GM18868 (cell line): ENCODE measurements at regions not wholly inside any gene's neighbourhood (a gene's known extent, or its start where the extent isn't known, plus 50 kb on each side); places are given as distances from the start of the nearest gene placed in this dataset.

ENCODE experiments used
- ATAC-seq: cut with Tn5 transposase; IDR thresholded peaks from one replicate; pipeline ENCODE4 v1.9.1; 2021; ENCODE audit warnings: mild to moderate bottlenecking, moderate library complexity; ENCODE audit not compliant: unreplicated experiment

GRCh38 chr4:12239897-12240636 lies 811.4 kb upstream of the HS3ST1 start:
- no peak for ATAC-seq

DNA sequence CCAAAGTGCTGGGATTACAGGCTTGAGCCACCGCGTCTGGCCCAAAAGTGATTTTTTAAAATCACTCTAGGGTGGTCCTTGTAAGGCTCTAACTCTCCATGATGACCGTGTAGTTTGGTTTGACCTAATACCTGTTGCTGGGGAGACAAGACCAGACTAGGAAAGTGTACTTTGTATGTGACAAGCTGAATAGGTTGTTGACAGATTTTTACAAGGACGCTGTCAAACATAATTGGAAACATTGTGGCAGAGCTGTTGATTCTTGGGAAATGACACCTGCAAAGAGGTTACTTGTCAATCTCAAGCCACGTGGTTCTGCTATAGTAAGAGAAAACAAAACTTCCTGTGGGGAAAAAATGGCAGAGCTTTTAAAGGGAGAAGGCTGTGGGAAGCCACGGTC lies 802.4 kb upstream of the HS3ST1 start:
- no peak for ATAC-seq

- ATAC-seq: no peak
Measured at GRCh38 chr4:12221031-12221430, 792.3 kb upstream of the HS3ST1 start.

DNA sequence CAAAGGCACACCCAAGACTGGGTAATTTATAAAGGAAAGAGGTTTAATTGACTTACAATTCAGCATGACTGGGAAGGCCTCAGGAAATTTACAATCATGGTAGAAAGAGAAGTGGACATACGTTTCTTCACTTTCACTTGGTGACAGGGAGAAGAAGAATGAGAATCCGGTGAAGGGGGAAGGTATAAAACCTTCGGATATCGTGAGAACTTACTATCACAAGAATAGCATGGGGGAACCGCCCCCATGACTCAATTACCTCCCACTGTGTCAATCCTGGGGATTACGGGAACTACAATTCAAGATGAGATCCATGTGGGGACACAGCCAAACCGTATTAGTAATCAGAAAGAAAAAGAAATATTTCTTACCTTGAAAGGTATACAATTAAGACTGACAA lies 782.9 kb upstream of the HS3ST1 start:
- no peak for ATAC-seq

DNA sequence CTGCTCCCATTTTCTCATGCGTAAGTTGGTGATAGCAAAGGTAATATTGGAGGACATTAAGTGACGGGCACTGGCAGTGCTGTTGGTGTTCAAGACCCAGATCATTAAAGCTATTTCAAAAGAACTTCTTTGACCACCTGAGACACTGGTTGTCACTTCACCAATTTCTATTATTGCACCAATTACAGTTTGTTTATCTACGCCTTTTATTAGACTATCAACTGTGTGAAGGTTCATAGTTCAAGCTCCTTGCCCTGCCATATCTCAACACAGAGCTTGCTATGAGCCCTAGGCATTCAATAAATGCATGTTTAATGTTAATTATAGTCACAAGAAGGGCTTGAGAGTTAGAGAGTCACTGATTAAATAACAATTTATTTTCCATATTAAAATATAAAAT lies 778.7 kb upstream of the HS3ST1 start:
- ATAC-seq: no peak

- ATAC-seq: no peak
Measured at GRCh38 chr4:12206091-12206490, 777.4 kb upstream of the HS3ST1 start.

DNA sequence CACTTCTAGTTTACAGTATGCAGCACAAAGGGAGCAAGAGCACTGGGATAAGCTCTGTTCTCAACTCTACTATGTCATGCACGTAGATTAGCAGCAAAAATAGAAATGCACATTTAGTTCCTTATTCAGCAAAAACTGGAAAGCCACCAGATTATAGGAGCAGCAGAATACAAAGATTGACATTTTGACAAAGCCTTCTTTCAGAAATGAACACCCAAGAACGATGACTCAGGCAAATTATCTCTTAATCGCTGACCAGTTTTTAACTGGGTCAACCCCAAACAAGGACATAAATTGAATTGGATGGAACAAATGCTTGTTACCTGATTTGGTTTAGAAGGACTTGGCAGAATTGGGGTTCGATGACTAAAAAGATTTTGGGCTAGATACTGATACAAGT lies 775.3 kb upstream of the HS3ST1 start:
- ATAC-seq: no peak

DNA sequence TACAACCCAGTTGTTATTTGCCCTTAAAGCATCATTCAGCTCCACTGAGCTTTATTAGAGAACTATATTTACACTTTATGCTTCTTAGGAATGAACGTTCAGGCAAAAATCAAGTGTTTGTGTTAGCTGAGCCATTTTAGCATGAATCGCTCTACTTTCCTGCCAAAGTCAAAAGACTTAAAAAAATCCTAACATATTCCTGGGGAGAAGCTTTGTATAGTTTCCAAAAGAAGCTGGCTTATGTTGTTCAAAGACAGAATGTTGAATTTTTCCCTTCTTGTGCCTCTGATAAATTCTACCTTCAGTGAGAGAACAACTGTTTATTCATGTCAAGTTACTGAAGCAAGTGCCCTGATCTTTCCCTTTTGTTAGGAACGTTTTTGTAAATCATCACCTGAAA lies 771.5 kb upstream of the HS3ST1 start:
- ATAC-seq: no peak

DNA sequence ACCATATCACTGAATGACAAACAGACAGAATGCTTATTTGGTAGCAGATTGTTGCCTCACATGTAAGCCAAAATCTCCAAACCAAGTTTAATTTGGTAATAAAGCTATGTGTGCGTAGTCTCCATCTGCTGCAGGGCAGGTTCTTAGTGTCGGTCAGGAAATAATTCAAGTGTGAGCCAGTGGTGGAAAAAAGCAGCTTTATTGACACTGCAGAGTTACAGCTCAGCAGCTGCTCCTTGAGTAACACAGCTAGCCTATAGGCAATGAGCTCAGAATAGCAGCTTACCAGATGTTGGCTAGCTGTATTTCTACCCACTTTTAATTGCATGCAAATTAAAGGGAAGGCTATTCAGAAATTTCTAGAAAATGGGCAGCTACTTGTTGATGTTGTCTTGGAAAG lies 757.8 kb upstream of the HS3ST1 start:
- no peak for ATAC-seq

DNA sequence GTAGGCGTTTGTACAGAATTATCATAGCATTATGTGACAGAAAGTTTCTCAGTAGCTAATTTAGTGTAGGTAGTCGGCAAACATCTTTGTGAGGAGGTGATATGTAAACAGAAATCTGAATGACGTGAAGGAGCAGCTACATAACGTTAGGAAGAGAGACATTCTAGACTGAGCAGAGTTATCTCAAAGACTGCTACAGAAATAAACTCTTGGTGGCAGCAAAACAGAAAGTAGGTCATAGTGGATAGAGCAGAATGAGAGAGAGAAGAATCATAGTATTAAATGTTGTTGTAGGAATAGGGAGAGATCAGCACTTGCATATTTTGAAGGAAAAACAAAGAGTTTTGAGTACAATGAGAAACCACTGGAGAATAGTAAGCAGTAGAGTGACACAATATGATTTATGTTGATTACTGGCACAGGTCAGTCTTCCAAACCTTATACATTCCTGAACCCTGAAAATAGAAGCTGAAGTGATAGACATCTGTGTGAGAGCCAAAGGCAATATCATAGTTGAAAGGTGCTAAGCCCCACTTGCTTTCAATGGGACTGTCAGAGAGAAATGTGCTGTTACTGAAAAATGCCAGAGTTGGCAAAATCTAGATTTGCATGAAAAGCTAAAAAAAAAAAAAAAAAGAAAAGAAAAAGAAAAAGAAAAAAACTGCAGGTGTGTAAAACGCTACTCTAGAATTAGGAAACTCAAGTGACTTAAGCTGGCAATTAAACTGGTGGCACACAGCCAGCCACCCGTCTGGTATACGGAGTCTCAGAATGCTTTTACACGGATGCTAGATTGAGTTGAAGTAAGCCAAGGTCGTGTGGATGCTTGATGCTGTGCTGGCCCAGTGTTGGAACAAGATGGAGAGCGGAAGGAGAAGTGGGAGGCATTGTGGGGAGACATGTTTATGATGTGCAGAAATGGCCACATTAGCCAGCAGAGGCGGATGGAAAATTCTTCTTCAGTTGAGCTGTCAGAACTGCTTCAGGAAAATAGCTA lies 750.2 kb upstream of the HS3ST1 start:
- ATAC-seq: no peak

DNA sequence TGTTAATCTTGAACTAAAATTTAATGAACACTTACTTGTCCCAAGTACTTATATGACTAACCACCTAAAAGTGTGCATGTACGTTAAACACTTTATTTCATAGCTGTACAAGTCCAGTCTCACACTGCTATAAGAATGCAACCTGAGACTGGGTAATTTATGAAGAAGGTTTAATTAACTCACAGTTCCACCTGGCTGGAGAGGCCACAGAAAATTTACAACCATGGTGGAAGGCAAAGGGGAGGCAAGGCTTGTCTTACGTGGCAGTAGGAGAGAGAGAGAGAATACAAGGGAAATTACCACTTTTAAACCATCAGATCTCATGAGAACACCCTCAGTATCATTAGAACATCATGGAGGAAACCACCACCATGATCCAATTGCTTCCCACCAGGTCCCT lies 748.7 kb upstream of the HS3ST1 start:
- no peak for ATAC-seq

DNA sequence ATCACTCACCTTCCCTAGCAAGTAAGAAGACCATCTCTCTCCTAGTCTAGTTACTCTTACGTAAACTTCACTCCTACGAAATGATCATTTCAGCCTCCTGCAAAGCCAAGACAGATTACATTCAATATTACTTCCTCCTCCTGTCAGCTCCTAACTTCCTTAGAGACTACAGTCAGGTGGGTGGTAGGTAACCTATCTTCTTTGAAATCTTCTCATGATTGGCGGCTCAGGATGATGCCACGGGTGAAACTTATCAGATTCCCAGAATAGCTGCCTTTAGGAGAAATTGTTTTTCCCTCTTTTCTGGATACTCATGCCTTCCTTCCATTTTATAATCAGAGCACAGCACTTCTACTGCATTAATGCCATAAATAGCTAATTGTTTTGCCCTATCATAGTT lies 744.8 kb upstream of the HS3ST1 start:
- ATAC-seq: no peak

- ATAC-seq: no peak
Measured at GRCh38 chr4:12172198-12172973, 743.7 kb upstream of the HS3ST1 start.

DNA sequence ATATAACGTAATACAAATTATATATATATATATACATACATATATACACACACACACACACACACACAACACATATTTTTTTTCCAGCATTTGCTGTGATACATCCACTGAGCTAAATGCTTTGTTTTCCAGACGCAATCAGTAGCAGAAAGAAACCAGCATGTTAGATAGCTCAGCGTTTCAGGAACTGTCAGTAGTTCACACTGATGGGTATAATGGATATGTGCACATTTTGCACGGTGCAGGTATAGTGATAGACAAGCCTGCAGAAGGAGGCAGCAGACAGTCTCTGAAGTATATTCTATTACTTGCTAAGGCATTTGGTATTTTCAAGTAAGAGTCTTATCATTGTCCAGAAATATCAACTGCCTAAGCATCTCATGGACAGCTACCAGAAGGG lies 741.6 kb upstream of the HS3ST1 start:
- ATAC-seq: no peak

DNA sequence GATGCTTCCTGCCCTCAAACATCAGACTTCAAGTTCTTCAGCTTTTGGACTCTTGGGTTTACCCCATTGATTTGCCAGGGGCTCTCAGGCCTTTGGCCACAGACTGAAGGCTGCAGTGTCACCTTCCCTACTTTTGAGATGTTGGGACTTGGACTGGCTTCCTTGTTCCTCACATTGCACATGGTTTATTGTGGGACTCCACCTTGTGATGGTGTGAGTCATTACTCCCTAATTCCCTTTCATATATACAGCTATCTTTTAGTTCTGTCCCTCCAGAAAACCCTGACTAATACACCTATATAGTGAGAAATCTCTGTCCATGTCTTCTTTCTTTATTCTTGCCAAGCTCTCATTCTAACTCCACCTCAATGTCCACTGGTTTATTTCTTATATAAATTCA lies 736.9 kb upstream of the HS3ST1 start:
- no peak for ATAC-seq

DNA sequence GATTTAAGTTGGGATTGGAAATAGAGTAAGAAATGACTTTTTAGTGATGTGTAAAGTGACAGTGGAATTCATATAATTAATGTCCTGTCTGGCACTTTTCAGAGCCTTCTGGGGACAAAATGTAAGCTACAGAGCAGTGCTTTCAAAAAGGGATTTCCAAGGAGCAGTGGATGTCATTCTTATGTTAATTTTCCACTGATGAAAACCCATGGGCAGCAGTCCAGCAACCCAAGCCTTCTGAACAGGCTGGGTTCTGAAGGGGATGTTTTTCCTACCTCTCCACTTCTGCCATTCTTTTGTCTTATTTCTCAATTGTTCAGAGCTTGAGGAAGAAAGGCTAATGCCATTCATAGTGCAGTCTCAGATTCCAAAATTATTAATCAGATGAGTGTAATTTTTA lies 717.6 kb upstream of the HS3ST1 start:
- no peak for ATAC-seq

DNA sequence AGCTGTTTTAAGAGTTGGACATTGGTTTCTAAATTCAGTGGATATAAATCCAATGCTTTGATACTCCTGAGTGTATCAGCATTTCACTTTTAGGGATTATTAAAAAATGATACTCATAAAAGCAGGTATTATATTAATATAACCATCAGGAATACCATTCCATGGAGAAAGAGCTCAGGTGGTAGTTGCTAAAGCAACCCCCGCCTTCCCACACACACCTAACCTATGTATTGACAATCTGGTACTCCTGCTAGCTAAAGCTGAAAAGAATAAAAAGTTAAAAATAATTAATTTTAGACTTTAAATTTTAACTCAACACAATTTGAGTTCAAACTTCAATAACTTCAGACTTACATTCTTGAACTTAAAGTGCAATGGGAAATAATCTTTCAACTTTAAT lies 717.1 kb upstream of the HS3ST1 start:
- ATAC-seq: no peak

DNA sequence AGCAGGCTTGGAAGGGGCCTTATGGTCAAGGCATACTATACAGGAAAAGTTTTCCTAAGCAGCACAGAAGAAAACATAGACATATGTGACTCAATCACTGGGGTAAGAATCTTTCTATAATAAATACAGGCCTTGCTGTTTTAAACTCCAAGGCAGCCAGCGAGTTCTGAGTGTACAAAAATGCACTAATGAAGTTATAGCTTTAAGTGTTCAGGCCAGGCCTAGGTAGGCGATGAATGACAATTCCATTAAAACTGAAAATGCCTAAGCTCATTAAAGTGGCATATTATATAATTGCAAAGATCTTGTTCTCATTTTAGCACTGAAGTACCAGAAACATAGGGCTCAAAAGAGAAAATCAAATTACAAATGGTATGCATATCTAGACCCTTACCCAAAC lies 716.4 kb upstream of the HS3ST1 start:
- no peak for ATAC-seq

DNA sequence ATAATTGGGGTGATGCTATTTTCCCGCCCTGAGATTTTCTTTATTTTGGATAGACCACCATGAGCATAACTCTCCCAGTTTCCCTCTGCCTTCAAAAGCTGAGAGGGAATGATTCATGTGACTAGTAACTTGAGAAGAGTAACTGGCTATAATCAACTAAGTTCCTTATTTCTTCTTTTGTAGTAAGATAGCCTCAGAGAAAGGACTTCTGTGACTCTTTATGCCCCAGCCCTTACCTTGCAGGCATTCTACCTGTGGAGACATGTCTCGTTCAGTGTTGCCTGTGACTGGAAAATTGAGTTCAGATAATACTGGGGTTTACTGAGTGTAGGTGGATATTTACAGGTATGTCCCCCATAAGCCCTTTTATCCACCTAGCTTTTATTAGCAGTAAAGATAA lies 715.4 kb upstream of the HS3ST1 start:
- no peak for ATAC-seq

GRCh38 chr4:12140864-12141263 lies 712.2 kb upstream of the HS3ST1 start:
- ATAC-seq: no peak

- ATAC-seq: no peak
Measured at GRCh38 chr4:12139296-12139695, 710.6 kb upstream of the HS3ST1 start.
